Suprapubic skin (tissue), 4 donors: ENCODE measurements at regions not wholly inside any gene's neighbourhood (a gene's known extent, or its start where the extent isn't known, plus 50 kb on each side); places are given as distances from the start of the nearest gene placed in this dataset.

Experiments used
- CTCF ChIP-seq, 2 donors: fragments of 200-600 bp in 1 of 2; fragments of 450-650 bp in 1 of 2; sonication (generic) in 1 of 2; IDR thresholded peaks; one replicate each; pipeline ENCODE4 v1.5.1; 2016 to 2019; ENCODE audit warnings: antibody characterized with exemption in 2 of 2, mild to moderate bottlenecking in 1 of 2, moderate library complexity in 1 of 2
- EP300 ChIP-seq: sonication (generic); formaldehyde crosslinking; IDR thresholded peaks from one replicate; pipeline ENCODE4 v1.6.1; 2017; ENCODE audit warnings: antibody characterized with exemption
- POLR2A ChIP-seq, 2 donors: fragments of 450-650 bp; IDR thresholded peaks; one replicate each; pipeline ENCODE4 v1.6.1; 2017; ENCODE audit warnings: antibody characterized with exemption in 2 of 2, mild to moderate bottlenecking in 2 of 2, moderate library complexity in 2 of 2
- POLR2AphosphoS5 ChIP-seq, 3 donors: sonication (generic); formaldehyde crosslinking; IDR thresholded peaks; one replicate each; pipeline ENCODE4 v1.6.1; 2017; ENCODE audit warnings: antibody characterized with exemption in 3 of 3

GRCh38 chr13:58926858-58927257 lies 1236.9 kb downstream of the DIAPH3 start:
- TF ChIP-seq CTCF (IDR thresholded peaks at IDR 0.05) (no peak), EP300 (no peak), POLR2AphosphoS5 (IDR thresholded peaks at IDR 0.05) (no peak), POLR2A (IDR thresholded peaks at IDR 0.05) (no peak)
